COLO668 (cell line): ENCODE measurements at regions not wholly inside any gene's neighbourhood (a gene's known extent, or its start where the extent isn't known, plus 50 kb on each side); places are given as distances from the start of the nearest gene placed in this dataset.

Experiments
- DNase-seq: peaks from one replicate; lab custom pipeline; 2025; ENCODE audit not compliant: unreplicated experiment; lab: John Stamatoyannopoulos, UW

DNA sequence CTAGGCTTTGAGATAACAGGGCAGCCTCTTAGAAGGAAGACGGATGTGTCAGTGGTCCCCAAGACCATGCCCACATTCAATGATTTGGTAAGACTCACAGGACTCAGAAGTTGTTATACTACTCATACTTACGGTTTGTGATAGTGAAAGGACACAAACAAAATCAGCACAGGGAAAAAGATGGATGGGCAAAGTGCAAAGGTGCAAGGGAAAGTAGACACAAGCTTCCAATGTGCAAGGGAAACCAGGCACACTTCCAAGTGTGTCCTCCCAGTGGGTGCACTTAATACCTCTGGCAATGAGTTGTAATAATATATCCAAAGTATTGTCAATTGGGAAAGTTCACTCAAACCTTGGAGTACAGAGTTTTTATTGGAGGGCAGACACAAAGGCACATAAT is 53.8 kb upstream of the VCX start:
- DNase-seq, result no peak

DNA sequence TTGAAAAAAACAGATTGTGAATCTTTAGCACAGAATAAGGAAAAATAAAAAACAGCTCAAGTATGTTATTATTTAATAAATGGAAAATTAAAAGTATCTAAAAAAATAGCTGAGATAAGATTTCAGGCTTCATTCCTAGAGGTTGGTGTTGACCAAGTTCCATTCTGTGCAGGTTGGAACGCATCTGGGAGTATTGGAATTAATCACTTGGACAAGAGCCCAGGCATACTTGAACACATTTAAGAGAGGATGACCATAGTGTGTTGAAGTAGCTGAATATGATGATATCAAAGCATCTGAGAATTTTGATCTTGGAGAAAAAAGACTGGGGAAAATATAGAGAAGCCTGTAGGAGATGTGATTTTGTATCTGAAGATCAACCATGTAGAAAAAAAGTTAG is 54.6 kb upstream of the VCX start:
- no peak for DNase-seq

DNA sequence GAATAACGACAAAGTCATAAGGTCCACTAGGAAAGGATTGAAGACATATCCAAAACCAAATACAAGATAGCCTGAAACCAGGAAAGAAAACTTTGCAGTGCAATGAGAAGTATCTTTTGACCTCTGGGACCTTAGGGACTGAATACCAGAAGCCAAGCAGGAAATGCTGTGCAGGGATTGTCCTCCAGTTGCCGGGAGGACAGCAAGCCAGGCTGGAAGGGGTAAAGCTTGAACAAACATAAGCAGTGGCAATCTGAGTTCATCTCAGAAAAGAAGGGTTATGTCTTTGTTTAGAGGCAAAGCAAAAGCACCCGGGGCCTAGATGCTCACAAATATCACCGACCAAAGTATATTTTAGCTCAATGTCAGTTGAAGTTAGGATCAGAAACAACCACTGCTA is 55.3 kb upstream of the VCX start:
- DNase-seq, result no peak

DNA sequence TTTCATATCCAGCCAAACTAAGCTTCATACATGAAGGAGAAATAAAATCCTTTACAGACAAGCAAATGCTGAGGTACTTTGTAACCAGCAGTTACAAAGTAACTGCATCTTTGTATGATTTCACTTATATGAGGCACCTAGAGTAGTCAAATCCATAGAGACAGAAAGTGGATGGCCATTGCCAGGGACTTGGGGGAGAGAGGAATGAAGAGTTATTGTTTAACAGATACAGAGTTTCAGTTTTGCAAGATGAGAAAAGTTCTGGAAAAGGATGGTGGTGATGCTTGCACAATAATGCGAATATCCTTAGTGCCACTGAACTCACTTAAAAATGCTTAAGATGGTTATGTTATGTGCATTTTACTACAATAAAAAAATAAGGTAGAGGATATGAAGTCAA is 58.4 kb upstream of the VCX start:
- no peak for DNase-seq

DNA sequence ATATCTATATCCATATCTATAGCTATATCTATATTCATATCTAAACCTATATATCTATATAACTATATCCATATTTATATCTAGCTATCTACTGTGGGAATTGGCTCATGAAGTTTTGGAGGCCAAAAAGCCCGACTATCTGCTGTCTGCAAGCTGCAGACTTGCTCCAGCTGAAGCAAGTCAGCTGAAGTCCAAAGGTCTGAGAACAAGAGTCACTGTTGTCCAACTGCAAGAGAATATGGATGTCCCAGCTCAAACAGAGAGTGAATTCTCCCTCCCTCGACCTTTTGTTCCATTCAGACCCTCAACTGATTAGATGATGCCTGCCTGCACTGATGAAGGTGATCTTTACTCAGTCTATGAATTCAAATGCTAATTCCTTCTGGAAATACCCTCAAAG is 63.3 kb upstream of the VCX start:
- DNase-seq, result no peak

DNA sequence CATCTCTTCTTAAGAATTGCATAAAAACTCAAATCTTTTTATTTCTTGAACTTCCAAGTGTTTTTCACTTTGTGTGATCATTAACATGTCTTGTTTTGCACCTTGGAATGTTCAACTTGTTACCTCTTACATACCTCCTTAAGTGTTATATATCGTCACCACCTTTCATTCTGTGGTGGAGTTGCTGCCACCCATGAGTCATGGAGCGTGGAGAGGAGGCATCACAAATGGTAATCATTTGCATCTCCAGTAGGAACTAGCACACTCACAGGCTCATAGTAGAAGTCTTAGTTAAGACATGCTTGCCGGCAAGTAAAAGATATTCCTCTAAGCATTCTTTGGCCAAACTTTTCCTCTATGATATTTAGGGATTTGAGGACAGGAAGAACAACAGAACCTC is 67.0 kb upstream of the VCX start:
- DNase-seq, result no peak

DNA sequence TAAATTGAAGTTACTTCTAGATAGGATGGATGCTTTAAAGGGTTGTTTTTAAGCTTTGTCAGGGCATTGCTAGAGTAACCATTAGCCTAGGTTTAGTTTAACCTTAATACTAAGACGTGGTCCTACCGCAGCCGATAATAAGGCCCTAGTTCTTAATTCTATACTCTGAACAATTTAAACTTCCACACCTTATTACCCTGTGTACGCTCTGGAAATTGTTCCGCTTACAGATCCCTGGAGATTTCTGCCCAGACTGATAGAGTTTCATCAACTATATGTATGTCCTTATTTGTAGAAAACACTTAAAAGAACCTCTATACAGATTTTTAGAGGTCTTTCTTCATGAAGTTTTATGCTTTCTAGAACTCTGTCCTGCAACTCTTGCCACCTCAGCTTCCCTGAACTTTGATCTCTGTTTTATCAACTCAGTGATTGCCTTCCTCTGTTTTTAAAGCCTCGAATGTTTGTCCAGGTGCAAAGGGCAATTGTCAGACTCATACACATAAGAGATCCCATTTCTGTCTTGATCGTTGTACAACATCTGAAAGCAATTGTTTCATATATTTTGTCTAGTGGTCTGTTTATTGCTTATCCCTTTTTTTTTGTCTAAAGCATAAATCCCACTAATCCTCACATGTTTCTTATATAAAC is 71.1 kb upstream of the VCX start:
- DNase-seq, result peak; percentile 12

DNA sequence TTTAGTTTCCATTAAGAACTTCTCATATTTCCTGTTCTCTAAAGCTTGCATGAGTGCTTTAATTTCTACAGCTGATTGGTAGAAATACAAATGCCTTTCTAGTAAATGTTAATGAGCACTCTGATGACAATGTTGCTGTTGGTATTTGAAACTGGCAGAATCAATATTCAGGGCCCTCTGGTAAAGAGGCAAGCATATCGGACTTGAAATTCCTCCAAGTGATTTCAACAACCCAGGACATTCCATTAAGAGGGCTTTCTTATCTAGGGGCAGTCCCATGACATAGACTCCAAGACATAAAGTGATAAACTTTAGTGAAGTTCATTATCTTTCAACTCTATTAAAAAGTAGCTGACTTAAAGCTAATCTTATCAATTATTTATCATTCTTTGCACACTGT is 83.1 kb upstream of the VCX start:
- no peak for DNase-seq

DNA sequence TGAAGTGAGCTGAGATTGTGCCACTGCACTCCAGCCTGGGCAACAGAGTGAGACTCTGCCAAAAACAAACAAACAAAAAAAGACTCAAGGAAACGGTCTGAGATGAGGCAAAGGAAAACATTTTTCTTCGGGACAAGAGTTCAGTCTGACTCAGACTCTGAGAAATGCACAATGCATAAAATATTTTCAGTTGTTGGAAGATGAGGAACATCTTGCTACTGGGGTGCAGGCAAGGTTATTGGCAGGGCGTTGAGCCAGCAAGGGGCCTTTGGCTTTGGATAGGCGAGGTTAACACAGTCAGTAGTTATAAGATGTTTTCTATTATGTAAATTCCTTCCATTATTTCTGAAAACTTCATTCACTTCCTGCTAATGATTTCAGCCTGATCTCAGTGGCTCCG is 96.1 kb upstream of the VCX start:
- no peak for DNase-seq

DNA sequence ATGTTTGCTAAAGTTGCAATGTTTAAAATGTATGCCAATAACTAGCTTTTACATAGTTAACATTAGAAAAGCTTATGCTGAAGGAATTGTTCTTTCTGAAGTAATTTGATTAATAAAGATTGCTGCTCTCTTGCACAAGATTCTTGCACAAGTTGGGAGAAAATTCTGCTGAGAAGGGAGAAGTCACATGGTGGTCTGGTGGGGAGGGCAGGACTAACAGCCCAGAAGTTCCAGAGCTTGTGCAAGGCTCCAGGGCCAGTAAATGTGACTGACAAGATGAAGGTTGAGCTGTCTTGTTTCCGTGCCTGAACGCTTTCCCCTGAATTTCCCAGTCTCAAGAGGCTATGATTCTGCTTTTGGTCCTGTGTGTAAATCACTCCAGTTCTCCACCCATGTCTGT is 112.9 kb upstream of the VCX start:
- no peak for DNase-seq

DNA sequence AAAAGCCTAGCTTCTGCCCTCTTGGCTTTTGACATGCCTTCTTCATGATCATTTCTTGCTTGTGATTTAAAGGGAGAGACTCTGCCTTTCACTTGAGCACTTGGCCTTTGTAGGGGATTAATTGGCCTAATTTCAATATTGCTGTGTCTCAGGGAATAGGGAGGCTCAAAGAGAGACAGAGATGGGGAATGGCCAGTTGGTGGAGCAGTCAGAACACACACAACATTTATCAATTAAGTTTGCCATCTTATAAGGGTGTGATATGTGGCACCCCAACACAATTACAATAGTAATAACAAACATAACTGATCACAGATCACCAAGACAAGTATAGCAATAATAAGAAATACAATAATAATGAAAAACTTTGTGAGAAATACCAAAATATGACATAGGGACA is 122.5 kb upstream of the VCX start:
- DNase-seq, result no peak

DNA sequence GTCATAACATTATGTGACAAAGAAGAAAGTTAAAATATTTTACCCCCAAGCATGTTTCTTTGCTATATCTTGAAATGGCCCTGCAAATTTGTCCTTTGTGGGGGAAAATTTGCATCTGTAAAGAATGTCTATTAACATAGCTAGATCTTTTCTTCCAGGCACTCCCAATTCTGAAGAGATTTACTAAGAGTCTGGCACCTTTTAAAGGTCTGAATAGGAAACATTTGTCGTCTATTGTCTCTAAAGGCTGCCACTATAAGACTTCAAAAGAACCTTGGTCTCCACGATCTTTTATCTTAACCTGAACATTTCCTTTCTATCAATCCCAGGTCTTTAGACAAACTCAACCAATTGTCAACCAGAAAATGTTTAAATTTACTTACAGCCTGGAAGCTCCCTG is 128.6 kb upstream of the VCX start:
- no peak for DNase-seq

DNA sequence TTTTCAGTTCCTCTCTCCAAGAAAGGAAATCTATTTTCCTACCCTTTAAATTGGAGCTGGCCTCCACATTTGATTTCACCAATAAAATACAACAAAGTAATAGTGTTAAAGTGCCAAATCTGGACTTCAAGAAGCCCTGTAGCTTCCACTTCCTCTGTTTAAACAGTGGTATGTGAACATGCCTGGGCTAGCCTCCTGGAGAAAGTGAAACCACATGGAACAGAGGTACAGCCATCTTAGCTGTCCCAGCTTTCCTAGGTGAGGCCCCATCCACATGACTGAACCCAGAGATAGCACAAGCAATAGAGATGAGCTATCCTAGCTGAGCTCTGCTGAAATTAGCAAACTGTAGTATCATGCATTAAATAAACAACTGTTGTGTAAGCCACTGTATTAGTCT is 131.8 kb upstream of the VCX start:
- DNase-seq, result peak; percentile 4

DNA sequence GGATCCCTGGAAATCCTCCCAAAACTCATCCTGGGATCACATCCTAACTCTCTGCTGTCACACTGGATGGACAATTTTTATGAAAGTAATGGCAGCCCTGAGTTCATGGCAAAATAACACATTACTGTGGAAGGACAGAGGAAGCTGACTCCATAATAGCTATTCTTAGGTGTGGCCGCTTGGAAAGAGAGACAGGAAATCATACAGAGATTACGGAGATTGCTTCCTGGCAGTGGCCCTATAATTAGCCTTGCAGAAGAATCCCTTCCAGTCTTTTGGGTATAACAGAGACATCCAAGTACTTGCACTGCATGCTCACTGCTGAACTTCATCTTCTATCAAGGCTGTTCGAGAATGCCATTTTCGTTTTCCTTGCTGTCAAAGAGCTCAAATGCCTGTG is 133.1 kb upstream of the VCX start:
- DNase-seq, result no peak

DNA sequence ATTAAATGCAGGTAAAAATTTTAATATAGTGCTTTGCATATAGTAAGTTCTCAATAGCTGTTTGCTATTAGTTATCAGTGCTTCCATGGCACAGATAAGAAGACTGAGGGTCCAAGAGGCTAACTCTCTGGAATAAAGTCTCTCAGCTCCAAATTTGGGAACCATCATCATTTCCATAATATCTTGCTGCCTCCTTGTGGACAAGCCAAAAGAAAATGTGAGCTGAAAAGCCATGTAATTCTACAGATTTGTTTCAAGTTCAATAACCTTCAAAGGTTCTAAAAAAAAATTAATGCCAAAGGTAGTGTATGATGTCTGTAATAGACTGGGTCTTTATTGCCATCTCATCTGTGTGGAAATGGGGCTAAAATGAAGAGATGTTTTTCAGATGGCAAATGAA is 136.9 kb upstream of the VCX start:
- no peak for DNase-seq

DNA sequence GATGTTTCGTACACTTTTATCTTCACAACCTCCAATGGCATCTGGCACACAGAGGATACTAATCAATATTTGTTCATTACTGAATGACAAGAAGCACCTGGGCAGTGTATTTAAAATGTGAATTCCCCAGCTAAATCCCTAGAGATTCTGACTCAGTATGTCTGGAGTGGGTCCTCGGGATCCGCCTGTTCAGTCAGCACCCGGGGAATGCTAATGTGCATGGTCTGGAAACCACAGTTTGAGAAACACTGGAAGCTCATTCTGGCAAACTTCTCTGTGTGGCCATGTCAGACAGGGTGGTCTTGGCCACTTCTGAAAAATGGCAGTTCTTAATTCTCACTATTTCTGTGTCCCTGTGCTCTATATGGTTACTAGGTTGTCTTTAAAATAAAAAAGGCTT is 138.8 kb upstream of the VCX start:
- no peak for DNase-seq

DNA sequence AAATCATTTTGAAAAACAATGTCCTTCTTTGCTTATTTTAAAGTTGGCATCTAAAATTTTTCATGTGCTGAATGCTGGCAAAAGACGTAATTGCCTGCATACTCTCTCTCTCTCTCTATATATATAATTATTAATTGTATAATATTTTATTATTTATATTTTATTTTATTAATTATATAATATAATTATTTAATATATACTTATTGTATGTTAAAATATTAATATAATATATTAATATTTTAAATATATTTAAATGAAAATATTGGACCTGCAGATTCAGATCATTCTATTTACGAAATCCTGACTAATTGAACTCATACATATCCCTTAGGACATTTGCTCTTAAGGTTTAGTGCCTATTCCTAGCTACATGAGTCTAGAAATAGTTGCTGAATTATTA is 144.7 kb upstream of the VCX start:
- no peak for DNase-seq

DNA sequence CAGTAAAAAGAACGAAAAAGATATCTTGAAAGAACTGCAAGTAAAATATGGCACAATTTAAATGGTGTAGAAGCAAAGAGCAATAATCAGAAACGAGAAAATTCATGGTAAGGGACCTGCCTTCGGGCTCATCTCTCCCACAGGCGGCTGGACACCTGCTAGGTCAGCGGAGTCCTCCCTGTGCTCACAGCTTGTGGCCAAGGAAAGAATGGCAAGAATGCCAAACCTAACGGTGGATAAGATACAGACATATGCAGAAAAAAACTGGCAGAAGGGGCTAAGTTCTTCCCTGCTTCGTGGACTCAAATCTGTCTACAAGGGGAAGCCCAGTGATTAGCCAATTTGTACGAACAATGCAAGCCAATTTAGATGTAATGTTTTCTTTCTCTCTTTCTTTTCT is 152.1 kb upstream of the VCX start:
- DNase-seq, result peak; percentile 5

DNA sequence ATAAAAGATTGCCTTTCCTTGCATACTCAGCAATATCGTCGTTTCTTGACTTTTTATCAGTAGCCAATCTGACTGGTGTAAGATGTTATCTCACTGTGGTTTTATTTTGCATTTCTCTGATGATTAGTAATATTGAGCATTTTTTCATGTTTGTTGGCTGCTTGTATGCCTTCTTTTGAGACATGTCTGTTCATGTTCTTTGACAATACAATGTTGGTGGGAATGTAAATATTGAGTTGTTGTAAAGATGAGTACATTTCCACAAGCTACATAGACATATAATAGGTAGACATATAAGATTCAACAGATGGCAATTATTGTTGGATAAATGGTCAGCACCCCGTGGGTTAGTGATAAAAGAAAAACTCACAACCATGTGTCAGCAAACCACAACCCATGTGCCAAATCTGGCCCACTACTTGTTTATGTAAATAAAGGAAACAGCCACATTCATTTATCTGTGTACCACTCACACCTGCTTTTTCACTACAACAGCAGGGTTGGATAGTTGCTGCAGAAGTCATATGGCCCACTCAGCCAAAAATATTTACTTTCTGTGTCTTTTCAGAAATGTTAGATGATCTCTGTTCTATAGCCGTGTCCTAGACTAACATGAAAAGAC is 153.1 kb upstream of the VCX start:
- DNase-seq, result peak; percentile 51

DNA sequence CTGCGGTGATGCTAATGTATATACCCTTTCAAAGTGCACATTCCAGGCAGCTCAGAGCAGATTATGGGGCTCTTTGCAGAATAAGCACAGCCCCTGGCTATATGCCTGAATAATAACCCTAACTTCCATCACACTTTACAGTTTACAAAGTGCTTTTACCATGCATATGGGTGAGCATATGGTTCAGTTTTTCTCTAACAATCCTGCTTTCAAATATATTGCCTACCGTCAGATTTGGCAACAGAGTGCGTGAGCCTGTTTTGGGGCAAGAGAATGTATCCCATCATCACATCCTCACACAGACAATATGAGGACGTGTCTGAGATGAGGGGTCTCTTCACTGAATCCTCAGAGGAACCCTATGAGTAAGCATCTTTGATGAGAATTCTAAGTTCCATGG is 162.8 kb upstream of the VCX start:
- no peak for DNase-seq

DNA sequence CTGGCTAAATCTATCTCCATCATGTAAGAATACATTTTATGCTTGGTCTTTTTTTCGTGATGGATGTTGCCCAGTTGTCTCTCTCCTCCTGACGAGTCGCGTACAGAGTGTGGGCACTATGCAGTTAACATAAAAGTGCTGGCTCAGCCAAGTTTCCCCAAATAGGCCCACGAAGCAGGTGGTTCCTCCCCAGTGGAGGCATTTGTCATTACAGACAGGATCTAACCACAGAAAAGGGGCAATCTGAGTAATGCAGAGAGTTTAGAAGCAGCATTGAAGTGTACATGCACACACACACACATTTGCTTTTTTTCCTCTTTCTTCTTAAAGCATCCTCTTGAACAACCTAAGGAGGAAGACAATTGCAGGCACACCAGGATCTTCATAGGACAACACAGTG is 188.7 kb upstream of the VCX start:
- no peak for DNase-seq

DNA sequence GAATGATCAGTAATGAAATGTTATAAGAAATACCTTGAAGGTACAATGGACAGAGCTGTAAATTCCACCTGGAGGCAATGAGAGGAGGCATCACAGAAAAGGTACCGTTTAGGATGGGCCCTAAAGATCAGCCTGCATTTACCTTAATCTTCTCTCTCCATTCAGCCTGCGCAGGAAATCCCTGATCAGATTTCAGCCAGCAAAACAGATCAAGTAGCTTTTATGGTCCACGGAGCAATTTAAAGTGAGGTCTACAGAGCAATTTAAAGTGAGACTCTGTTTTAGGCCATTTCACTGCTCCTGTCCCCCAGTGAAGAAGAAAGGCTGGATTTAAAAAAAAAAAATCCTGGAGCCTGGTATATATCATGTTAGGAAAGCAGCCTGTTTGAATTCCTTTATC is 195.1 kb upstream of the VCX start:
- peak; percentile 23 for DNase-seq

DNA sequence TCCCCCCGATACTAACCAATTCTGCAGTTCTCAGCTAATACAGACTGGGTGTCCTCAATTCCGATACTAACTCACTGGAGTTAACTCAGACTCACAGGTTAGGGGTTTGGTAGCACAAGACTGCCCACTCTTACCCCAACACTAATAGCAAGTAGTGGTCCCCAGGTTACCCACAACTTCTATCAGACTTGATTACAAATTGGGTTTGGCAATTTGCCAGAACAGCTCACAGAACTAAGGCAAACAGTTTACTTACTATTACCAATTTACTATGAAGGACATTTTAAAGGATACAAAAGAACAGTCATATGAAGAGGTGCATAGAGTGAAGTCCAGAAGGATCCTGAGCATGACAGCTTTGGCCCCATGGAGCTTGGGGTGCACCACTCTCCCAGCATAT is 201.8 kb upstream of the VCX start:
- DNase-seq, result no peak
